ENCODE measurements at regions not wholly inside any gene's neighbourhood (a gene's known extent, or its start where the extent isn't known, plus 50 kb on each side); places are given as distances from the start of the nearest gene placed in this dataset.

GRCh38 chr15:30030345-30030744, 52.4 kb upstream of the GOLGA8J start:
- ChIA-PET CTCF (interaction anchor here (0.6 kb wide), 1 partner anchor 46 kb away, joined by 4 read pairs; no protein-coding TSS in a partner anchor), POLR2A (no interaction called here)
- TF ChIP-seq ELF4 (CRISPR knock-in tag; IDR thresholded peaks at IDR 0.05; ENCODE audit: low read depth) (no peak), EMX1 (CRISPR knock-in tag; IDR thresholded peaks at IDR 0.05) (no peak), ZNF263 (CRISPR knock-in tag; IDR thresholded peaks at IDR 0.05; ENCODE audit: low read depth) (no peak), FOXJ3 (CRISPR knock-in tag; IDR thresholded peaks at IDR 0.05; ENCODE audit: borderline replicate concordance) (no peak), FOXP1 (CRISPR knock-in tag; IDR thresholded peaks at IDR 0.05; ENCODE audit: borderline replicate concordance) (no peak), ZBTB21 (CRISPR knock-in tag; IDR thresholded peaks at IDR 0.05; ENCODE audit: borderline replicate concordance) (no peak), ZNF232 (CRISPR knock-in tag; IDR thresholded peaks at IDR 0.05) (no peak), ARID4B (CRISPR knock-in tag; IDR thresholded peaks at IDR 0.05; ENCODE audit: borderline replicate concordance) (no peak), RELA (CRISPR knock-in tag; IDR thresholded peaks at IDR 0.05; ENCODE audit: borderline replicate concordance) (no peak), ATF6 (CRISPR knock-in tag; IDR thresholded peaks at IDR 0.05) (no peak), MYBL2 (CRISPR knock-in tag; IDR thresholded peaks at IDR 0.05) (no peak), ZSCAN18 (CRISPR knock-in tag; IDR thresholded peaks at IDR 0.05) (no peak), ZNF121 (CRISPR knock-in tag; IDR thresholded peaks at IDR 0.05) (no peak)
- H3K36me3 Mint-ChIP-seq, result peaks cover 7% of the 10 kb centered on the region
- H3K27ac Mint-ChIP-seq, result no peak overlapping the region
- no peak overlapping the region for H3K4me3 Mint-ChIP-seq
- H3K4me1 Mint-ChIP-seq, result no peaks in the 10 kb centered on the region
- no peak for ATAC-seq
- H3K9me3 Mint-ChIP-seq, result peaks cover 26% of the 10 kb centered on the region
- no peak for DNase-seq (ENCODE audit: low spot score)
- H3K27me3 Mint-ChIP-seq (ENCODE audit: low read depth), result no peaks in the 10 kb centered on the region

GRCh38 chr15:30023798-30024295, 58.9 kb upstream of the GOLGA8J start:
- no peak overlapping the region for H3K4me3 Mint-ChIP-seq
- no peak overlapping the region for H3K27ac Mint-ChIP-seq
- TF ChIP-seq SMAD3 (CRISPR knock-in tag; IDR thresholded peaks at IDR 0.05; ENCODE audit: borderline replicate concordance) (no peak), ZNF425 (CRISPR knock-in tag; conservative IDR thresholded peaks at IDR 0.05) (no peak), GABPB1 (CRISPR knock-in tag; IDR thresholded peaks at IDR 0.05) (no peak), FOXP1 (CRISPR knock-in tag; IDR thresholded peaks at IDR 0.05; ENCODE audit: borderline replicate concordance) (no peak), ZNF263 (CRISPR knock-in tag; IDR thresholded peaks at IDR 0.05; ENCODE audit: low read depth) (no peak), FOXK1 (CRISPR knock-in tag; IDR thresholded peaks at IDR 0.05) (no peak), GTF2I (CRISPR knock-in tag; conservative IDR thresholded peaks at IDR 0.05) (no peak), STAT6 (CRISPR knock-in tag; conservative IDR thresholded peaks at IDR 0.05; ENCODE audit: low read depth) (no peak), MYBL2 (CRISPR knock-in tag; IDR thresholded peaks at IDR 0.05) (no peak), ZNF219 (CRISPR knock-in tag; IDR thresholded peaks at IDR 0.05; ENCODE audit: borderline replicate concordance) (no peak), ZNF317 (CRISPR knock-in tag; IDR thresholded peaks at IDR 0.05; ENCODE audit: borderline replicate concordance, low read depth) (no peak), ZNF423 (CRISPR knock-in tag; IDR thresholded peaks at IDR 0.05) (no peak), MXD4 (CRISPR knock-in tag; IDR thresholded peaks at IDR 0.05; ENCODE audit: borderline replicate concordance) (no peak)

More at GRCh38 chr15:30023798-30024295, 58.9 kb upstream of the GOLGA8J start:
- ATAC-seq (no peak), DNase-seq (ENCODE audit: low spot score) (no peak)
- no peaks in the 10 kb centered on the region for H3K36me3 Mint-ChIP-seq
- 0 out of 2 replicates have a peak, but pooled peaks cover 3% of the 10 kb centered on the region for H3K27me3 Mint-ChIP-seq (ENCODE audit: low read depth)
- ChIA-PET CTCF (interaction anchor here (1.6 kb wide), 1 partner anchor 81 kb away, joined by 5 read pairs; no protein-coding TSS in a partner anchor), POLR2A (no interaction called here)
- peaks cover 22% of the 10 kb centered on the region for H3K9me3 Mint-ChIP-seq
- H3K4me1 Mint-ChIP-seq, result no peaks in the 10 kb centered on the region

Measured in WTC11 (cell line).